ENCODE measurements at regions not wholly inside any gene's neighbourhood (a gene's known extent, or its start where the extent isn't known, plus 50 kb on each side); places are given as distances from the start of the nearest gene placed in this dataset.

GRCh38 chr1:5222626-5223025, 568.2 kb downstream of the AJAP1 start:
- Histone ChIP-seq H3K4me1 (ENCODE audit: insufficient read depth, low read length) (no peaks in the 10 kb centered on the region), H3K4me3 (ENCODE audit: low read length) (no peak overlapping the region), H3K27me3 (ENCODE audit: low read length) (peaks cover 19% of the 10 kb centered on the region), H2AFZ (ENCODE audit: low read length) (no peak overlapping the region), H3K9me3 (ENCODE audit: low read length) (peaks cover 20% of the 10 kb centered on the region; the same call in 1 of the 2 replicates), H3K9me2 (replicated peaks; ENCODE audit: low read length) (no peaks in the 10 kb centered on the region), H4K20me1 (ENCODE audit: low read length) (no peaks in the 10 kb centered on the region), H3K27ac (ENCODE audit: low read length) (no peak overlapping the region), H3F3A (ENCODE audit: low read length, unreplicated experiment) (no peaks in the 10 kb centered on the region), H3K79me2 (ENCODE audit: low read length) (no peaks in the 10 kb centered on the region), H3K36me3 (ENCODE audit: low read depth, low read length) (no peaks in the 10 kb centered on the region), H3K9ac (ENCODE audit: low read length) (no peak overlapping the region), H3K4me2 (ENCODE audit: low read length) (no peak overlapping the region)
- intact Hi-C loops (cut with micrococcal nuclease), result no loop called here
- no TSS peak for BruUV-seq (replicated peaks)
- ATAC-seq (no peak), DNase-seq (no peak)
- ChIA-PET CTCF (no interaction called here), POLR2A (ENCODE audit: unreplicated experiment) (no interaction called here)
- TF ChIP-seq EZH2 (IDR thresholded peaks at IDR 0.05; ENCODE audit: low read length, unreplicated experiment) (no peak), EZH2phosphoT487 (IDR thresholded peaks at IDR 0.05; ENCODE audit: borderline replicate concordance, low read length) (no peak), CTCF (conservative IDR thresholded peaks at IDR 0.05; ENCODE audit: low read depth, low read length) (no peak)

DNA sequence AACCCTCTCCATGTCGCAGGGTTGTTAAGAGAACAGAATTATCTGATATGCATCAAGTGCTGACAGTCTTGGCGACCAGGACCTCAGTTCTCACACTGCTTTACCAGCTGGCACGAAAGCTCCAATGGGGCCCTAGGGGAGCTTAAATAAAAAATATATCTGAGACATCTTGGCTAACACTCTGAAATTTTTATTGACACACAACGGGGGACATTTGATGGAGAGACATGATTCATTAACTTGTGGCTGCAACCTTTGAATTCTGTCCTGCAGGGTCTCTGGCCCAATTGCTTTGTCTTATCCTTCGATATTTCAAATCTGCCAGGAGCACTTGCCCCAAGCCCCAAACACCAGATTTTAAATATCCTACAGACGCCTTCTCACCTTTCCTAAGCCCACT, 567.0 kb downstream of the AJAP1 start:
- DNase-seq (no peak), ATAC-seq (no peak)
- H3K4me3 ChIP-seq (ENCODE audit: low read length), result no peak overlapping the region
- H3K9me2 ChIP-seq (replicated peaks; ENCODE audit: low read length), result no peaks in the 10 kb centered on the region
- ChIA-PET CTCF (no interaction called here), POLR2A (ENCODE audit: unreplicated experiment) (no interaction called here)
- BruUV-seq (replicated peaks), result no TSS peak
- intact Hi-C loops (cut with micrococcal nuclease), result no loop called here
- no peak overlapping the region for H3K9ac ChIP-seq (ENCODE audit: low read length)
- H3K4me1 ChIP-seq (ENCODE audit: insufficient read depth, low read length), result no peaks in the 10 kb centered on the region
- H3K27ac ChIP-seq (ENCODE audit: low read length), result no peak overlapping the region
- H3K79me2 ChIP-seq (ENCODE audit: low read length), result no peaks in the 10 kb centered on the region
- TF ChIP-seq EZH2 (IDR thresholded peaks at IDR 0.05; ENCODE audit: low read length, unreplicated experiment) (no peak), CTCF (conservative IDR thresholded peaks at IDR 0.05; ENCODE audit: low read depth, low read length) (no peak), EZH2phosphoT487 (IDR thresholded peaks at IDR 0.05; ENCODE audit: borderline replicate concordance, low read length) (no peak)
- H3K27me3 ChIP-seq (ENCODE audit: low read length), result peaks cover 10% of the 10 kb centered on the region
- H4K20me1 ChIP-seq (ENCODE audit: low read length), result no peaks in the 10 kb centered on the region
- no peaks in the 10 kb centered on the region for H3F3A ChIP-seq (ENCODE audit: low read length, unreplicated experiment)
- H3K4me2 ChIP-seq (ENCODE audit: low read length), result no peak overlapping the region
- no peaks in the 10 kb centered on the region for H3K36me3 ChIP-seq (ENCODE audit: low read depth, low read length)
- H3K9me3 ChIP-seq (ENCODE audit: low read length), result peaks cover 29% of the 10 kb centered on the region
- no peak overlapping the region for H2AFZ ChIP-seq (ENCODE audit: low read length)

GRCh38 chr1:5220821-5221220, 566.4 kb downstream of the AJAP1 start:
- H3K79me2 ChIP-seq (ENCODE audit: low read length), result no peaks in the 10 kb centered on the region
- H3K9me2 ChIP-seq (replicated peaks; ENCODE audit: low read length), result no peaks in the 10 kb centered on the region
- H3K27ac ChIP-seq (ENCODE audit: low read length), result no peak overlapping the region
- no peak overlapping the region for H3K4me3 ChIP-seq (ENCODE audit: low read length)
- ATAC-seq, result no peak
- no peak for DNase-seq
- no TSS peak for BruUV-seq (replicated peaks)
- ChIA-PET CTCF (no interaction called here), POLR2A (ENCODE audit: unreplicated experiment) (no interaction called here)
- TF ChIP-seq EZH2 (IDR thresholded peaks at IDR 0.05; ENCODE audit: low read length, unreplicated experiment) (no peak), EZH2phosphoT487 (IDR thresholded peaks at IDR 0.05; ENCODE audit: borderline replicate concordance, low read length) (no peak), CTCF (conservative IDR thresholded peaks at IDR 0.05; ENCODE audit: low read depth, low read length) (no peak)
- H3K27me3 ChIP-seq (ENCODE audit: low read length), result peaks cover 4% of the 10 kb centered on the region
- H3K4me1 ChIP-seq (ENCODE audit: insufficient read depth, low read length), result no peaks in the 10 kb centered on the region
- no peaks in the 10 kb centered on the region for H3K36me3 ChIP-seq (ENCODE audit: low read depth, low read length)
- intact Hi-C loops (cut with micrococcal nuclease), result no loop called here
- no peak overlapping the region for H3K4me2 ChIP-seq (ENCODE audit: low read length)
- no peaks in the 10 kb centered on the region for H3F3A ChIP-seq (ENCODE audit: low read length, unreplicated experiment)
- H3K9ac ChIP-seq (ENCODE audit: low read length), result no peak overlapping the region
- H4K20me1 ChIP-seq (ENCODE audit: low read length), result no peaks in the 10 kb centered on the region
- no peak overlapping the region for H2AFZ ChIP-seq (ENCODE audit: low read length)
- peaks cover 33% of the 10 kb centered on the region for H3K9me3 ChIP-seq (ENCODE audit: low read length)
